Endothelial cell of umbilical vein (primary cell): ENCODE measurements at regions not wholly inside any gene's neighbourhood (a gene's known extent, or its start where the extent isn't known, plus 50 kb on each side); places are given as distances from the start of the nearest gene placed in this dataset.

Experiments
- BruUV-seq: library from RNA; stranded (reverse); fragments of 400-500 nt; replicated peaks from 2 replicates; lab custom pipeline; 2021; lab: Mats Ljungman, UMichigan
- CTCF ChIA-PET: fragments of 300-600, 350-600 bp; sonication (Branson Sonifier 250); formaldehyde crosslinking; loops from one replicate; lab custom pipeline; 2021; ENCODE audit warnings: antibody characterized with exemption, inconsistent platforms; lab: Charles Lee
- POLR2A ChIA-PET: fragments of 300-600, 350-600 bp; sonication (Branson Sonifier 250); formaldehyde crosslinking; loops from one replicate; lab custom pipeline; 2021; ENCODE audit warnings: antibody characterized with exemption, inconsistent platforms; lab: Charles Lee
- DNase-seq: peaks from one replicate; pipeline ENCODE4 v3.0.0-alpha.2; 2011; ENCODE audit warnings: low read depth, low spot score
- FAIRE-seq: peaks from 2 replicates; lab custom pipeline; 2011; peaks lifted over from hg19 to GRCh38; lab: Jason Lieb, UNC
- H2AFZ ChIP-seq: 2 replicates; pipeline ENCODE4 v1.6.0; 2012; ENCODE audit warnings: low read depth, low read length, control low read depth, inconsistent platforms
- H3K27ac ChIP-seq: 2 replicates; pipeline ENCODE4 v1.5.1; 2011; ENCODE audit warnings: low read depth, mild to moderate bottlenecking, control low read depth, low read length, moderate library complexity; ENCODE audit not compliant: insufficient read depth
- H3K27me3 ChIP-seq, 2 experiments: 2 replicates each; pipeline versions ENCODE4 v1.6.0 to v1.6.1; 2011; ENCODE audit warnings: low read length in 2 of 2, mixed read lengths in 1 of 2; ENCODE audit not compliant: control insufficient read depth in 2 of 2, insufficient read depth in 2 of 2
- H3K36me3 ChIP-seq, 2 experiments: 2 replicates in 1 of 2; 3 replicates in 1 of 2; pipeline ENCODE4 v1.5.1; 2011; ENCODE audit warnings: low read length in 2 of 2, mild to moderate bottlenecking in 1 of 2, moderate library complexity in 1 of 2; ENCODE audit not compliant: control insufficient read depth in 2 of 2, insufficient read depth in 2 of 2; ENCODE audit errors: extremely low read depth in 1 of 2
- H3K4me1 ChIP-seq: 3 replicates; pipeline ENCODE4 v1.5.1; 2011; ENCODE audit warnings: mild to moderate bottlenecking, low read length; ENCODE audit not compliant: control insufficient read depth, insufficient read depth; ENCODE audit errors: extremely low read depth
- H3K4me2 ChIP-seq: 2 replicates; pipeline ENCODE4 v1.6.1; 2011; ENCODE audit warnings: low read length, control low read depth, mixed read lengths; ENCODE audit not compliant: insufficient read depth
- H3K4me3 ChIP-seq, 3 experiments: fragments of 200-600 bp in 1 of 3; sonication (generic), shearing (Covaris generic) in 1 of 3; replicated peaks in 1 of 3; 2 replicates each; pipeline ENCODE4 v1.5.1; 2011 to 2016; ENCODE audit warnings: control low read depth in 3 of 3, low read length in 3 of 3, mild to moderate bottlenecking in 2 of 3, inconsistent platforms in 1 of 3, low read depth in 1 of 3, moderate library complexity in 1 of 3; ENCODE audit not compliant: insufficient read depth in 1 of 3
- H3K79me2 ChIP-seq: 2 replicates; pipeline ENCODE4 v1.6.0; 2012; ENCODE audit warnings: low read length, inconsistent platforms; ENCODE audit not compliant: control insufficient read depth, insufficient read depth
- H3K9ac ChIP-seq: replicated peaks from 2 replicates; pipeline ENCODE3; 2011; ENCODE audit warnings: low read length, control low read depth; ENCODE audit not compliant: insufficient read depth; ENCODE audit errors: extremely low read depth
- H3K9me1 ChIP-seq: replicated peaks from 3 replicates; pipeline ENCODE4 v1.6.0; 2011; ENCODE audit warnings: mild to moderate bottlenecking, low read length; ENCODE audit not compliant: control insufficient read depth, insufficient read depth; ENCODE audit errors: extremely low read depth
- H3K9me3 ChIP-seq: replicated peaks from 2 replicates; pipeline ENCODE4 v1.5.1; 2012; ENCODE audit warnings: low read length, inconsistent platforms; ENCODE audit not compliant: control insufficient read depth, insufficient read depth
- H4K20me1 ChIP-seq: replicated peaks from 2 replicates; pipeline ENCODE3; 2011; ENCODE audit warnings: mild to moderate bottlenecking, low read length; ENCODE audit not compliant: control insufficient read depth, insufficient read depth; ENCODE audit errors: extremely low read depth
- CTCF ChIP-seq, 2 donors: IDR thresholded peaks; 1 replicate in 1 of 2; 2 replicates in 1 of 2; pipeline ENCODE4 v1.5.1; 2011; ENCODE audit warnings: low read length in 2 of 2, mild to moderate bottlenecking in 2 of 2, moderate library complexity in 2 of 2, control low read depth in 1 of 2, inconsistent platforms in 1 of 2, low read depth in 1 of 2; ENCODE audit not compliant: insufficient read depth in 1 of 2; ENCODE audit errors: extremely low read depth in 1 of 2
- EZH2 ChIP-seq: IDR thresholded peaks from 2 replicates; pipeline ENCODE4 v1.6.1; 2012; ENCODE audit warnings: borderline replicate concordance, low read depth, mild to moderate bottlenecking, moderate library complexity, low read length, inconsistent platforms; ENCODE audit not compliant: severe bottlenecking
- FOS ChIP-seq: IDR thresholded peaks from 2 replicates; pipeline ENCODE4 v1.6.1; 2011; ENCODE audit warnings: mild to moderate bottlenecking, low read length, moderate library complexity, borderline replicate concordance; ENCODE audit not compliant: insufficient read depth
- GATA2 ChIP-seq: IDR thresholded peaks from 2 replicates; pipeline ENCODE4 v1.7.0; 2011; ENCODE audit warnings: low read depth, mild to moderate bottlenecking, moderate library complexity, mixed read lengths, low read length; ENCODE audit not compliant: insufficient read length, insufficient read depth
- JUN ChIP-seq: IDR thresholded peaks from 2 replicates; pipeline ENCODE4 v1.6.1; 2011; ENCODE audit warnings: borderline replicate concordance, low read depth; ENCODE audit not compliant: insufficient read length, insufficient read depth
- MYC ChIP-seq: IDR thresholded peaks from one replicate; pipeline ENCODE4 v1.6.1; 2011; ENCODE audit warnings: mild to moderate bottlenecking, low read depth, low read length
- POLR2A ChIP-seq: IDR thresholded peaks from 2 replicates; pipeline ENCODE4 v1.6.1; 2012; ENCODE audit warnings: low read depth, mild to moderate bottlenecking, control low read depth, low read length
- POLR2AphosphoS5 ChIP-seq: IDR thresholded peaks from 2 replicates; pipeline ENCODE4 v1.6.1; 2012; ENCODE audit warnings: low read depth, mild to moderate bottlenecking, control low read depth, low read length, moderate library complexity; ENCODE audit not compliant: insufficient read depth
- dilution Hi-C: fragments of 300-500 bp; cut with MboI; formaldehyde crosslinking; loops from one replicate; pipeline ENCODE4 v1.15.0; 2019; ENCODE audit warnings: low sequenced_read_pairs; ENCODE audit not compliant: extremely low pct_ligation_motif_present
- intact Hi-C: fragments of 100-400 bp; cut with micrococcal nuclease; formaldehyde crosslinking; loops from one replicate; pipeline ENCODE4 v1.10.0; 2022
- TF ChIP-seq, protein P1 (sequence below): IDR thresholded peaks from 2 replicates; pipeline ENCODE4 v1.6.1; 2011; ENCODE audit not compliant: insufficient read depth, insufficient read length

- peak overlapping the region; percentile 76 for H3K27ac ChIP-seq
- H3K36me3 ChIP-seq: no peaks in the 10 kb centered on the region
- TF ChIP-seq, protein P1, sequence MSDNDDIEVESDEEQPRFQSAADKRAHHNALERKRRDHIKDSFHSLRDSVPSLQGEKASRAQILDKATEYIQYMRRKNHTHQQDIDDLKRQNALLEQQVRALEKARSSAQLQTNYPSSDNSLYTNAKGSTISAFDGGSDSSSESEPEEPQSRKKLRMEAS: no peak
- TF ChIP-seq POLR2AphosphoS5 (peak; percentile 79), GATA2 (peak; percentile 90), CTCF (IDR thresholded peaks at IDR 0.05; ENCODE audit: extremely low read depth in 1 of 2, insufficient read depth in 1 of 2, low read depth in 1 of 2, low read length in 2 of 2) (no peak), POLR2A (peak; percentile 11), MYC (no peak), EZH2 (no peak), JUN (peak; percentile 79), FOS (peak; percentile 95)
- H3K9me3 ChIP-seq: peaks cover 2% of the 10 kb centered on the region
- FAIRE-seq (peak; percentile 93), DNase-seq (peak; percentile 77)
- H3K4me1 ChIP-seq: peaks cover 40% of the 10 kb centered on the region
- dilution Hi-C loops: no loop called here
- H4K20me1 ChIP-seq: no peaks in the 10 kb centered on the region
- H3K4me3 ChIP-seq: no peak overlapping the region
- peak overlapping the region; percentile 84 for H3K4me2 ChIP-seq
- ChIA-PET POLR2A (no interaction called here), CTCF (interaction anchor here (0.6 to 1.7 kb wide), 3 partner anchors 9 to 29 kb away, joined by 3 to 5 read pairs (median 4); no protein-coding TSS in a partner anchor)
- H3K79me2 ChIP-seq: no peaks in the 10 kb centered on the region
- H3K9ac ChIP-seq: peak overlapping the region; percentile 39
- no peaks in the 10 kb centered on the region for H3K9me1 ChIP-seq
- intact Hi-C loops: loop anchor here (1.0 to 10.0 kb wide), 8 partner anchors 8 to 205 kb away; no protein-coding TSS in a partner anchor
- H3K27me3 ChIP-seq: no peaks in the 10 kb centered on the region
- H2AFZ ChIP-seq: no peak overlapping the region
- TSS peak; percentile 42 for BruUV-seq
Observed at GRCh38 chr4:11698846-11699590, 270.3 kb upstream of the HS3ST1 start.
